ENCODE measurements at regions not wholly inside any gene's neighbourhood (a gene's known extent, or its start where the extent isn't known, plus 50 kb on each side); places are given as distances from the start of the nearest gene placed in this dataset.

- TF ChIP-seq REST (IDR thresholded peaks at IDR 0.05; ENCODE audit: insufficient read depth in 1 of 2, low read depth in 2 of 2, low read length in 1 of 2): no peak
- peak; percentile 66 for TF ChIP-seq CTCF (IDR thresholded peaks at IDR 0.05)
- ChIA-PET CTCF (interaction anchor here (0.7 kb wide), 1 partner anchor 444 kb away, joined by 3 read pairs; no protein-coding TSS in a partner anchor), POLR2A (no interaction called here)
- Histone ChIP-seq H3K36me3 (ENCODE audit: control insufficient read depth, insufficient read depth, low read length) (no peaks in the 10 kb centered on the region), H3K27ac (ENCODE audit: low read length) (no peak overlapping the region), H3K4me1 (ENCODE audit: control insufficient read depth, insufficient read depth, low read length) (no peaks in the 10 kb centered on the region), H3K4me3 (ENCODE audit: low read depth in 2 of 2, low read length in 2 of 2) (no peak overlapping the region), H3K9me3 (ENCODE audit: control insufficient read depth, insufficient read depth, low read depth, low read length) (no peaks in the 10 kb centered on the region), H3K27me3 (ENCODE audit: control insufficient read depth, insufficient read depth, low read length) (no peaks in the 10 kb centered on the region; the same call in 1 of the 2 replicates)
- intact Hi-C loops (cut with micrococcal nuclease; ENCODE audit: unreplicated experiment) (no loop called here), in situ Hi-C loops (cut with HindIII; ENCODE audit: low pct_unique_long_range_greater_than_20kb, low sequenced_read_pairs) (no loop called here)
- BruUV-seq (replicated peaks): no TSS peak
- peak; percentile 28 for DNase-seq (ENCODE audit: low read depth, low spot score)
- peak; percentile 85 for ATAC-seq
Measured at GRCh38 chr10:90592638-90593302, 265.1 kb downstream of the HTR7 start.

GRCh38 chr10:90598513-90598912 lies 259.3 kb downstream of the HTR7 start:
- no peaks in the 10 kb centered on the region for H3K9me3 ChIP-seq (ENCODE audit: control insufficient read depth, insufficient read depth, low read depth, low read length)
- TF ChIP-seq CTCF (IDR thresholded peaks at IDR 0.05): no peak
- no peak for TF ChIP-seq POLR2AphosphoS5 (IDR thresholded peaks at IDR 0.05; ENCODE audit: low read depth, low read length)
- TF ChIP-seq REST (IDR thresholded peaks at IDR 0.05; ENCODE audit: insufficient read depth in 1 of 2, low read depth in 2 of 2, low read length in 1 of 2): no peak
- no peak for TF ChIP-seq SIN3A (IDR thresholded peaks at IDR 0.05; ENCODE audit: borderline replicate concordance, insufficient read depth, low read depth, low read length)
- no peak for TF ChIP-seq TCF7L2 (IDR thresholded peaks at IDR 0.05; ENCODE audit: low read depth, low read length)
- H3K36me3 ChIP-seq (ENCODE audit: control insufficient read depth, insufficient read depth, low read length): no peaks in the 10 kb centered on the region
- ChIA-PET CTCF (no interaction called here), POLR2A (no interaction called here)
- BruUV-seq (replicated peaks): no TSS peak
- in situ Hi-C loops (cut with HindIII; ENCODE audit: low pct_unique_long_range_greater_than_20kb, low sequenced_read_pairs) (no loop called here), intact Hi-C loops (cut with micrococcal nuclease; ENCODE audit: unreplicated experiment) (no loop called here)
- H3K4me1 ChIP-seq (ENCODE audit: control insufficient read depth, insufficient read depth, low read length): no peaks in the 10 kb centered on the region
- H3K4me3 ChIP-seq (ENCODE audit: low read depth in 2 of 2, low read length in 2 of 2): no peak overlapping the region
- no peaks in the 10 kb centered on the region; the same call in 1 of the 2 replicates for H3K27me3 ChIP-seq (ENCODE audit: control insufficient read depth, insufficient read depth, low read length)
- ATAC-seq (no peak), DNase-seq (ENCODE audit: low read depth, low spot score) (no peak)
- H3K27ac ChIP-seq (ENCODE audit: low read length): no peak overlapping the region

All from Panc1 (cell line).